ENCODE measurements at regions not wholly inside any gene's neighbourhood (a gene's known extent, or its start where the extent isn't known, plus 50 kb on each side); places are given as distances from the start of the nearest gene placed in this dataset.

DNA sequence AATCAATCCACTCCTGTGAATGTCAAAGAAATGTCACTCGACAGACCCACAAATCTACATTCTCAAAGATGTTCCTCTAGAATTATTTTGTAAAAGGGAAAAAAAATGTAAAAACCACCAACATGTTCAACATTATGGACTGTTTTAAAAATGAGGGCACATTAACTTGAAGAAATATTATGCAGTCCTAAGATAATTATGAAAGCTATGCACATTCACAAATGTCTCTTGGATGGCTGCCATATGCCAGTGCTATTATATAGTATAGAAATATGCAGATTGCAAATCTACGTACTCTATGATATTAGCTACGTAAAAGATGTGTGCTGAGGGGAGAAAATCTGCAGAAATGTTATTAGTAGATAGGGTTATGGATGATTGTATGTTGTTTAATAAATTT is 334.2 kb downstream of the BMP4 start:
- Histone ChIP-seq H3K4me3 (ENCODE audit: extremely low read depth in 1 of 4, insufficient read depth in 2 of 4, low read depth in 3 of 4, low read length in 4 of 4) (no peak overlapping the region), H3K4ac (replicated peaks; ENCODE audit: insufficient read length, low read depth, low read length) (no peak overlapping the region), H2BK20ac (ENCODE audit: low read length) (no peak overlapping the region), H3K9ac (replicated peaks in 1 of 4; ENCODE audit: extremely low read depth in 1 of 4, low read depth in 3 of 4, low read length in 3 of 4) (no peak overlapping the region), H2BK15ac (ENCODE audit: low read length) (no peak overlapping the region), H2BK12ac (ENCODE audit: low read depth, low read length) (no peak overlapping the region), H3K27me3 (replicated peaks in 1 of 4; ENCODE audit: control insufficient read depth in 3 of 4, extremely low read depth in 1 of 4, insufficient read depth in 3 of 4, low read length in 3 of 4) (no peaks in the 10 kb centered on the region), H3K4me1 (replicated peaks in 1 of 4; ENCODE audit: control insufficient read depth in 3 of 4, insufficient read depth in 4 of 4, low read length in 3 of 4) (no peaks in the 10 kb centered on the region), H2BK120ac (replicated peaks; ENCODE audit: low read depth, low read length) (no peak overlapping the region), H3K4me2 (ENCODE audit: insufficient read depth in 1 of 2, low read depth in 2 of 2, low read length in 2 of 2) (no peak overlapping the region), H3K18ac (ENCODE audit: extremely low read depth, low read length) (no peak overlapping the region), H3K14ac (ENCODE audit: insufficient read length) (no peak overlapping the region), H3K9me3 (ENCODE audit: insufficient read depth in 2 of 2, low read depth in 1 of 2, low read length in 1 of 2) (no peaks in the 10 kb centered on the region), H3K23me2 (ENCODE audit: low read depth, low read length) (no peaks in the 10 kb centered on the region), H3K79me1 (ENCODE audit: low read depth, low read length) (no peaks in the 10 kb centered on the region), H2AK5ac (ENCODE audit: low read depth, low read length) (no peak overlapping the region), H2BK5ac (ENCODE audit: low read depth, low read length) (no peak overlapping the region), H3K23ac (ENCODE audit: insufficient read length) (no peak overlapping the region), H3K56ac (replicated peaks; ENCODE audit: insufficient read length, low read depth, low read length) (no peak overlapping the region), H3K36me3 (ENCODE audit: control insufficient read depth in 2 of 4, insufficient read depth in 4 of 4, low read length in 3 of 4) (no peaks in the 10 kb centered on the region), H3K79me2 (ENCODE audit: control insufficient read depth in 1 of 2, insufficient read depth in 2 of 2, low read length in 2 of 2) (no peaks in the 10 kb centered on the region), H4K91ac (replicated peaks; ENCODE audit: insufficient read length, low read length) (no peak overlapping the region), H4K5ac (ENCODE audit: insufficient read length, low read depth, low read length) (no peak overlapping the region), H2AFZ (ENCODE audit: low read length) (no peak overlapping the region), H4K8ac (ENCODE audit: extremely low read depth, insufficient read depth, low read length) (no peak overlapping the region), H3K27ac (ENCODE audit: low read depth, low read length) (no peak overlapping the region), H4K20me1 (replicated peaks in 1 of 2; ENCODE audit: control insufficient read depth in 1 of 2, insufficient read depth in 2 of 2, low read length in 2 of 2) (no peaks in the 10 kb centered on the region)
- CTCF ChIA-PET (ENCODE audit: partially characterized antibody) = no interaction called here
- POLR2A ChIA-PET (ENCODE audit: partially characterized antibody) = no interaction called here
- DNase-seq (ENCODE audit: low read depth in 1 of 2, low spot score in 2 of 2) = no peak
- FAIRE-seq = no peak
- WGBS, 2 experiments (ENCODE audit: extremely low coverage in 1 of 2, insufficient coverage in 1 of 2, insufficient read length in 1 of 2, insufficient replicate concordance in 2 of 2, low coverage in 1 of 2, low lambda C conversion rate in 2 of 2, missing lambda C conversion rate in 1 of 2) = 94% methylated on average over 3 of the region's 3 CpGs; no CpG with 5 or more reads in 1 of the 2 experiments
- TF ChIP-seq RAD21 (IDR thresholded peaks at IDR 0.05 in 1 of 2, conservative IDR thresholded peaks at IDR 0.05 in 1 of 2; ENCODE audit: low read depth in 2 of 2, low read length in 2 of 2) = no peak
- TF ChIP-seq, protein P1, sequence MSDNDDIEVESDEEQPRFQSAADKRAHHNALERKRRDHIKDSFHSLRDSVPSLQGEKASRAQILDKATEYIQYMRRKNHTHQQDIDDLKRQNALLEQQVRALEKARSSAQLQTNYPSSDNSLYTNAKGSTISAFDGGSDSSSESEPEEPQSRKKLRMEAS (IDR thresholded peaks at IDR 0.05) = no peak
- no peak for TF ChIP-seq CEBPB (IDR thresholded peaks at IDR 0.05; ENCODE audit: low read depth, low read length)
- no peak for TF ChIP-seq SIN3A (conservative IDR thresholded peaks at IDR 0.05 in 1 of 2, IDR thresholded peaks at IDR 0.05 in 1 of 2; ENCODE audit: low read depth in 1 of 2, low read length in 2 of 2)
- TF ChIP-seq, protein P2, sequence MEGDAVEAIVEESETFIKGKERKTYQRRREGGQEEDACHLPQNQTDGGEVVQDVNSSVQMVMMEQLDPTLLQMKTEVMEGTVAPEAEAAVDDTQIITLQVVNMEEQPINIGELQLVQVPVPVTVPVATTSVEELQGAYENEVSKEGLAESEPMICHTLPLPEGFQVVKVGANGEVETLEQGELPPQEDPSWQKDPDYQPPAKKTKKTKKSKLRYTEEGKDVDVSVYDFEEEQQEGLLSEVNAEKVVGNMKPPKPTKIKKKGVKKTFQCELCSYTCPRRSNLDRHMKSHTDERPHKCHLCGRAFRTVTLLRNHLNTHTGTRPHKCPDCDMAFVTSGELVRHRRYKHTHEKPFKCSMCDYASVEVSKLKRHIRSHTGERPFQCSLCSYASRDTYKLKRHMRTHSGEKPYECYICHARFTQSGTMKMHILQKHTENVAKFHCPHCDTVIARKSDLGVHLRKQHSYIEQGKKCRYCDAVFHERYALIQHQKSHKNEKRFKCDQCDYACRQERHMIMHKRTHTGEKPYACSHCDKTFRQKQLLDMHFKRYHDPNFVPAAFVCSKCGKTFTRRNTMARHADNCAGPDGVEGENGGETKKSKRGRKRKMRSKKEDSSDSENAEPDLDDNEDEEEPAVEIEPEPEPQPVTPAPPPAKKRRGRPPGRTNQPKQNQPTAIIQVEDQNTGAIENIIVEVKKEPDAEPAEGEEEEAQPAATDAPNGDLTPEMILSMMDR (IDR thresholded peaks at IDR 0.05; ENCODE audit: control extremely low read depth in 1 of 3, insufficient read depth in 1 of 3, low read depth in 1 of 3, low read length in 3 of 3) = no peak
- TF ChIP-seq BRCA1 (IDR thresholded peaks at IDR 0.05; ENCODE audit: low read depth, low read length) = no peak
- TF ChIP-seq JUN (IDR thresholded peaks at IDR 0.05; ENCODE audit: low read depth, low read length) = no peak
- TF ChIP-seq, protein P3, sequence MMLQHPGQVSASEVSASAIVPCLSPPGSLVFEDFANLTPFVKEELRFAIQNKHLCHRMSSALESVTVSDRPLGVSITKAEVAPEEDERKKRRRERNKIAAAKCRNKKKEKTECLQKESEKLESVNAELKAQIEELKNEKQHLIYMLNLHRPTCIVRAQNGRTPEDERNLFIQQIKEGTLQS (IDR thresholded peaks at IDR 0.05; ENCODE audit: insufficient read depth, low read depth, low read length) = no peak
- no peak for TF ChIP-seq EGR1 (IDR thresholded peaks at IDR 0.05; ENCODE audit: borderline replicate concordance, low read depth, low read length)
- no peak for TF ChIP-seq POLR2A (IDR thresholded peaks at IDR 0.05; ENCODE audit: control extremely low read depth in 1 of 2, low read depth in 2 of 2, low read length in 2 of 2)
- TF ChIP-seq CREB1 (IDR thresholded peaks at IDR 0.05) = no peak
- TF ChIP-seq CHD2 (IDR thresholded peaks at IDR 0.05; ENCODE audit: low read length) = no peak

All from H1 (cell line).